Esophagus muscularis mucosa (tissue), 4 donors: ENCODE measurements at regions not wholly inside any gene's neighbourhood (a gene's known extent, or its start where the extent isn't known, plus 50 kb on each side); places are given as distances from the start of the nearest gene placed in this dataset.

Experiments
- EP300 ChIP-seq: sonication (generic); formaldehyde crosslinking; IDR thresholded peaks from one replicate; pipeline ENCODE4 v1.6.1; 2017; ENCODE audit warnings: antibody characterized with exemption
- POLR2A ChIP-seq: fragments of 450-650 bp; IDR thresholded peaks from one replicate; pipeline ENCODE4 v1.6.1; 2017; ENCODE audit warnings: antibody characterized with exemption, moderate library complexity, mild to moderate bottlenecking, low read depth
- POLR2AphosphoS5 ChIP-seq, 2 donors: sonication (generic); formaldehyde crosslinking; IDR thresholded peaks; one replicate each; pipeline ENCODE4 v1.6.1; 2017; ENCODE audit warnings: antibody characterized with exemption in 2 of 2
- TF ChIP-seq, protein P1 (sequence below), 3 experiments: fragments of 200-600 bp in 2 of 3; fragments of 450-650 bp in 1 of 3; sonication (generic) in 2 of 3; IDR thresholded peaks; one replicate each; pipeline ENCODE4 v1.5.1; 2017 to 2019; ENCODE audit warnings: antibody characterized with exemption in 3 of 3, mild to moderate bottlenecking in 2 of 3, moderate library complexity in 1 of 3

DNA sequence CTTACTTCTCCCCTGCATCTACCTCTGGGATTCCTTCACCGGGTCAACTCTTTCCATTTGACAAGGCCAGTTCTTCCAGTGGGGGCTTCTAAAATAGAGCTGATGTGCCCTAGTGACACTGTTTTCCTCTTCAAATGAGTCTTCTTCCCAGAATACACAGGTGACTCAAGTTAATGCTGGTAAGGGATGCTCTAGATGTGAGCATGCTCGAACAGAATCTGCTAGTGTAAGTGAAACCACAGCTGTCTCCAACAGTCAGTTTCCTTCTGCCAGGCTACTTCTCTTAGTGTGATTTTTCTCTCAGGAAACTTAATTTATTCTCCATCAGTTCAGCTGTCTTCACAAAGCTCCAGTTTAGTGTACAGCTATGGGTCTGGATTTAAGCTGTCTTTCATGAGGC, 194.9 kb upstream of the C1orf87 start:
- TF ChIP-seq POLR2AphosphoS5 (IDR thresholded peaks at IDR 0.05) (no peak), POLR2A (no peak), EP300 (no peak)
- TF ChIP-seq, protein P1, sequence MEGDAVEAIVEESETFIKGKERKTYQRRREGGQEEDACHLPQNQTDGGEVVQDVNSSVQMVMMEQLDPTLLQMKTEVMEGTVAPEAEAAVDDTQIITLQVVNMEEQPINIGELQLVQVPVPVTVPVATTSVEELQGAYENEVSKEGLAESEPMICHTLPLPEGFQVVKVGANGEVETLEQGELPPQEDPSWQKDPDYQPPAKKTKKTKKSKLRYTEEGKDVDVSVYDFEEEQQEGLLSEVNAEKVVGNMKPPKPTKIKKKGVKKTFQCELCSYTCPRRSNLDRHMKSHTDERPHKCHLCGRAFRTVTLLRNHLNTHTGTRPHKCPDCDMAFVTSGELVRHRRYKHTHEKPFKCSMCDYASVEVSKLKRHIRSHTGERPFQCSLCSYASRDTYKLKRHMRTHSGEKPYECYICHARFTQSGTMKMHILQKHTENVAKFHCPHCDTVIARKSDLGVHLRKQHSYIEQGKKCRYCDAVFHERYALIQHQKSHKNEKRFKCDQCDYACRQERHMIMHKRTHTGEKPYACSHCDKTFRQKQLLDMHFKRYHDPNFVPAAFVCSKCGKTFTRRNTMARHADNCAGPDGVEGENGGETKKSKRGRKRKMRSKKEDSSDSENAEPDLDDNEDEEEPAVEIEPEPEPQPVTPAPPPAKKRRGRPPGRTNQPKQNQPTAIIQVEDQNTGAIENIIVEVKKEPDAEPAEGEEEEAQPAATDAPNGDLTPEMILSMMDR (IDR thresholded peaks at IDR 0.05), result no peak
